ENCODE measurements at regions not wholly inside any gene's neighbourhood (a gene's known extent, or its start where the extent isn't known, plus 50 kb on each side); places are given as distances from the start of the nearest gene placed in this dataset.

- no peak for DNase-seq
These were observed 361.5 kb upstream of the SEMA6D start for GRCh38 chr15:47355759-47356158.

GRCh38 chr15:47356297-47356696 is 361.0 kb upstream of the SEMA6D start:
- no peak for DNase-seq

- DNase-seq: no peak
These were observed 358.4 kb upstream of the SEMA6D start for GRCh38 chr15:47358876-47359275.

GRCh38 chr15:47360305-47360704 is 357.0 kb upstream of the SEMA6D start:
- no peak for DNase-seq

GRCh38 chr15:47362118-47362905 is 355.0 kb upstream of the SEMA6D start:
- DNase-seq: no peak

DNA sequence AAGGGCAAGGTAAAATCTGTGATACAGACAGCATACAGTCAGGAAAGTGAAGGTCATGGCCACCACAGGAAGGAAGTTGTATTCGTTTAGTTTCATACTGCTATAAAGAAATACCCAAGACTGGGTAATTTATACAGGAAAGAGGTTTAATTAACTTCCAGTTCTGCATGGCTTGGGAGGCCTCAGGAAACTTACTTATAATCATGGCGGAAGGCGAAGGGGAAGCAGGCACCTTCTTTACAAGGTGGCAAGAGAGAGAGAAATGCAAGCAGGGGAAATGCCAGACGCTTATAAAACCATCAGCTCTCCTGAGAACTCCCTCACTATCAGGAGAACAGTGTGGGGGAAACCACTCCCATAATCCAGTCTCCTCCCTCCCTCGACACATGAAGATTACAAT is 353.7 kb upstream of the SEMA6D start:
- DNase-seq: no peak

- DNase-seq: no peak
These were observed 352.8 kb upstream of the SEMA6D start for GRCh38 chr15:47364230-47365141.

DNA sequence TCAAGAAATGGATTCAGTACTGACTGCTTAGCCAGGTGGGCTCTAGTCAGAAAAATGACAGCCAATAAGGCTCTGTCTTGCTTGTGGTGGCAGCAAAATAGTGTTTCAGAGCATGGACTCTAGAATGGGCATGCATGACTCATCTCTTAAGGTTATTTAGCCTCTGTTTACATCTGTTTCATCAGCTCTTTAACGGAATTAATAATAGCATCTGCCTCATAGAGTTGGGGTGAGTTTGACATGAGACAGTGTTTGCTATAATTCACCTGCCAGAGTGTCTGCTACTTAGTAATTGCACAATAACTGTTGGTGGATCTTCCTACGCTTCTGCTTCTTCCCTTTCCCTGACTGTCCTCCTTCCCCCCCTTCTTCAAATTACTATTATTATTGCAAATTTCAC is 350.4 kb upstream of the SEMA6D start:
- no peak for DNase-seq

- DNase-seq: no peak
These were observed 349.4 kb upstream of the SEMA6D start for GRCh38 chr15:47367726-47368390.

- DNase-seq: no peak
These were observed 345.4 kb upstream of the SEMA6D start for GRCh38 chr15:47371939-47372338.

- peak; percentile 16 for DNase-seq
These were observed 343.1 kb upstream of the SEMA6D start for GRCh38 chr15:47374222-47374621.

- DNase-seq: no peak
These were observed 341.1 kb upstream of the SEMA6D start for GRCh38 chr15:47376190-47376589.

DNA sequence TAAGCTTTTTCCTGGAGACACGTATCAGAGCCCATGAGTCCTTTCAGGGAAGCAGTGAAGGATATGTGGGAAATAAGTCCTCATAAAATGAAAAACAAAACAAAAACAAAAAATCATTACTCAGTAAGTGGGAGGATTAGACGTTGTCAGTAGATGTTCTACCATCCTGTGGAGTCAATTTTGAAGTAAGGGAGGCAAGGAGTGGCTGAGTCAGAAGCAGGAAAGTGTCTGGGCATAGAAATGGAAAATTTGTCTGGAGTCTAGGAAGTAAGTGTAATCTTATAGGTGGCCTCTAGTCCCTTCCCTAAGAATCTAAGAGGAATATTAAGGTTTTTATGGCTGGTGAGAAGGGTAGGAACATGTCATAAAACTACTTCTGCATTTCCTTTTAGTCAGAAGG is 339.8 kb upstream of the SEMA6D start:
- DNase-seq: no peak

GRCh38 chr15:47378527-47378926 is 338.8 kb upstream of the SEMA6D start:
- DNase-seq: no peak

DNA sequence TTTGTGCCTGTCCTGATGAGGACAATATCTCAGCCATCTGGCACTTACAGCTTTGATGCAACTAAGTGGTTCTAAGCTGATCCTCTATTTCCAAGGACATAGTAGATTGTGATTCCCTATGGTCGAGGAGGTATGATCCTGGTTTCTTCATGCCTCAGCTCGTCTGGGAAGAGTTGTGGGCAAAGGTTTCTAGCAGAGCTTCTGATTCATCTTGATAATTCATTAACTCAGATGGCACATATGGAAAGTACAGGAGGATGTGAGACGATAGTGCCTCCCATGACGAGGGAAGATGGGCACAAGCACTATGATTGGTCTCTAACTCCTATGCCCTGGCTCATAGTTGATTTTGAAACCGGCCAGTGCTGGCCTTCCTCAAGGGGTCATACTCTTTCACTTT is 334.2 kb upstream of the SEMA6D start:
- DNase-seq: no peak

- DNase-seq: no peak
These were observed 333.5 kb upstream of the SEMA6D start for GRCh38 chr15:47383801-47384200.

DNA sequence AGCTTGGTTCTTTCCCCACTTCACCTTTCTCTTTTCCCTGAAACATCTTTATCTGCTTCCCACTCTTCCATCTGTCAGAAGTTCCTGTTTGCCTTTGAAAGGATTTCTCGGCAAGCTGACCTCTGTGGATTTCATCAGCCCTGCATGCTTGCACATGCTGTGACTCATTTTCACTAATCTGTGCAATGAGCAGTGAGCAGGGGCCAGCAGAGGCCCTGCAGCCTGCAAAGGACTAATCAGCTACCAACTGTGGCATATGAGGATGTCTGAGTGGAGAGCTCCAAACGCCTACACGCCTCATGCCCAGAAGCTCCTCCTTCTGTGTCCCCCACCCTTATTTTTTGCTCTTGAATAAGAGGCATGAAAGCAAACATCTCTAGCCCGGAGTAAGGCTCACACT is 333.0 kb upstream of the SEMA6D start:
- DNase-seq: peak; percentile 18

- DNase-seq: no peak
These were observed 332.5 kb upstream of the SEMA6D start for GRCh38 chr15:47384776-47385175.

- DNase-seq: no peak
These were observed 330.8 kb upstream of the SEMA6D start for GRCh38 chr15:47386459-47386858.

GRCh38 chr15:47388299-47388698 is 329.0 kb upstream of the SEMA6D start:
- DNase-seq: no peak

DNA sequence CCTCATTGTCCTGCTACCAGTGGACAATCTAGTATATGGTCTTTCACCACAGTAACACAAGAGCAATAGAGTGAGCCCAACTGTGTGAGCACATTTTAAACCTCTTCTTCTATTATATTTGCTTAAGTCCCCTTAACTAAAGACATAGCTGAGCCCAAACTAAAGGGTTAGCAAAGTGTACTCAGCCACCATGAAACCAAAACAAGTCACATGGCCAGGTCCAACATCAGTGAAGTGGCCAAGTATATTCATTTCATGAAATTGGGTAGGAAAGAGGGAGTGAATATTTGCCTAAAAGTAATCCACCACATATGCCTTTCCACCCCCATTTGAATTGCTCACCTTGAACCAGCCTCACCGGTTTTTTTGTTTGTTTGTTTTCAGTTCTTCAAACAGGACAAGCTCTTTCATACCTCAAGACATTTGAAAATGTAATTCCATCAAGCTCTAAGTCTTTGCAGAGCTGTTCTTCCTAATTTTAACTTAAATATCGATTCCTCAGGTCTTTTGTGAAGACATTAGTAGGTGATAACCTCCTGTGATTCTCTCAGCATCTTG is 327.0 kb upstream of the SEMA6D start:
- DNase-seq: no peak

DNA sequence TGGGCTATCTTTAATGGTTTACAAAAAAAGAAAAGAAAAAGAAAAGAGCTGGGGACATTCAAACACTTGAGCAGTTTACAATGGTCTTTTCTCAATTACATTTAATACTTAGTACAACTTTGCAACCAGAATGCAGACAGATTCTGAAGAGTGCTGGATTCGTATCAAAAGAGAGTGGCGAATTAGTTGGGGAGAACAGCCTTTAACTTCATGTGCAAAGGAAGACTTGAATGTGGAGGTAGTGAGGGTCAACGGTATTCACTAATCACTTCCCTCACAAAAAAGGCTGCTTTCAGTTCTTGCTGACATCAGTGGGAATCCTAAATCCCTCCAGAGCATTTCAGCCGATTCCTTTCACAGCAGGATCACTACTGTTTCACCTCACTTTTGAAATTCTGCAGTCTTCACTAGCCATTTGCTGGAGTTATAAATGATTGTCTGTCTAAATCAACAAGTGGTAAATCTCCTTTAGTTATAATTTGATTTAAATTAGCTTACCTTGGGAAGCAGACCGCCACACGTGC is 323.0 kb upstream of the SEMA6D start:
- DNase-seq: no peak

DNA sequence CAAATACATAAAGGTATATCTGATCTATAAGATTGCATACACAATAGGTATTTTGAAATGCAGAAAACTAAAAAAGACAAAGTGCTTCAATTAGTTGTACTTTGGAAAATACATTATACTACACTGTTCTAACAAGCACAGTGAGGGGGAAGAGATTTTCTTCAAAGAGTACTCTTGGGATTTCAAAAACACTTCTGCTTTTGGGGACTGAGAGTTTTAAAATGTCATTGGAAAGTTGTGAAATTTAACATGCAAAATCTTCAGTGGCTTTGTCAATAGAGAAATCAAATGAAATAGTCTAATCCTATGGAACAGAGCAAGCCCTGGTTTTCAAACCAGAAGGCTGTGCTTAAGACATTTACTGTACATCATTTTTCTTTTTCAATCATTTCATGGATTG is 322.2 kb upstream of the SEMA6D start:
- DNase-seq: no peak
